ENCODE measurements at regions not wholly inside any gene's neighbourhood (a gene's known extent, or its start where the extent isn't known, plus 50 kb on each side); places are given as distances from the start of the nearest gene placed in this dataset.

GRCh38 chr4:133777661-133778060, 423.9 kb downstream of the PABPC4L start:
- no TSS peak for BruUV-seq (replicated peaks)
- Mint-ChIP-seq H3K27me3 (ENCODE audit: unreplicated experiment) (no peaks in the 10 kb centered on the region), H3K9me3 (ENCODE audit: low read depth, unreplicated experiment) (peaks cover 3% of the 10 kb centered on the region), H3K27ac (ENCODE audit: unreplicated experiment) (no peak overlapping the region), H3K36me3 (ENCODE audit: insufficient read depth, unreplicated experiment) (no peaks in the 10 kb centered on the region), H3K4me3 (ENCODE audit: low read depth, unreplicated experiment) (no peak overlapping the region), H3K4me1 (ENCODE audit: low read depth, unreplicated experiment) (no peaks in the 10 kb centered on the region)
- intact Hi-C loops (cut with micrococcal nuclease; ENCODE audit: unreplicated experiment): no loop called here
- no peak for DNase-seq
- CTCF ChIA-PET: interaction anchor here (0.7 kb wide), 1 partner anchor 312 kb away, joined by 5 read pairs; no protein-coding TSS in a partner anchor
- TF ChIP-seq, protein P1, sequence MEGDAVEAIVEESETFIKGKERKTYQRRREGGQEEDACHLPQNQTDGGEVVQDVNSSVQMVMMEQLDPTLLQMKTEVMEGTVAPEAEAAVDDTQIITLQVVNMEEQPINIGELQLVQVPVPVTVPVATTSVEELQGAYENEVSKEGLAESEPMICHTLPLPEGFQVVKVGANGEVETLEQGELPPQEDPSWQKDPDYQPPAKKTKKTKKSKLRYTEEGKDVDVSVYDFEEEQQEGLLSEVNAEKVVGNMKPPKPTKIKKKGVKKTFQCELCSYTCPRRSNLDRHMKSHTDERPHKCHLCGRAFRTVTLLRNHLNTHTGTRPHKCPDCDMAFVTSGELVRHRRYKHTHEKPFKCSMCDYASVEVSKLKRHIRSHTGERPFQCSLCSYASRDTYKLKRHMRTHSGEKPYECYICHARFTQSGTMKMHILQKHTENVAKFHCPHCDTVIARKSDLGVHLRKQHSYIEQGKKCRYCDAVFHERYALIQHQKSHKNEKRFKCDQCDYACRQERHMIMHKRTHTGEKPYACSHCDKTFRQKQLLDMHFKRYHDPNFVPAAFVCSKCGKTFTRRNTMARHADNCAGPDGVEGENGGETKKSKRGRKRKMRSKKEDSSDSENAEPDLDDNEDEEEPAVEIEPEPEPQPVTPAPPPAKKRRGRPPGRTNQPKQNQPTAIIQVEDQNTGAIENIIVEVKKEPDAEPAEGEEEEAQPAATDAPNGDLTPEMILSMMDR (IDR thresholded peaks at IDR 0.05; ENCODE audit: unreplicated experiment): no peak

DNA sequence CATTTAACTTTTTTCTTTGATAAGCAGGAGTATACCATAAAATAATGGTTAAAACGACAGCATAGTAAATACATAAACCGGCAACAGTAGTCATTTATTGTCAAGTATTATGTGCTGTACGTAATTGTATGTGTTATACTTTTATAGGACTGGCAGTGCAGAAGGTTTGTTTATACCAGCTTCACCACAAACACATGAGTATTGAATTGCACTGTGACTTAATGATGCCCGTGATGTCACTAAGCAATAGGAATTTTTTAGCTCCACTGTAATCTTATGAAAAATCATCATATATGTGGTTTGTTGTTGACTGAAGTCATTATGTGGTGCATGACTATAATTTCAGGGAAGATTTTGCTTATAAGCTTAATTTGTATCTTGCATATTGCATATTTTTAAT, 424.6 kb downstream of the PABPC4L start:
- no peak overlapping the region for H3K27ac Mint-ChIP-seq (ENCODE audit: unreplicated experiment)
- CTCF ChIA-PET: no interaction called here
- H3K36me3 Mint-ChIP-seq (ENCODE audit: insufficient read depth, unreplicated experiment): no peaks in the 10 kb centered on the region
- no peaks in the 10 kb centered on the region for H3K4me1 Mint-ChIP-seq (ENCODE audit: low read depth, unreplicated experiment)
- no peak overlapping the region for H3K4me3 Mint-ChIP-seq (ENCODE audit: low read depth, unreplicated experiment)
- peaks cover 3% of the 10 kb centered on the region for H3K9me3 Mint-ChIP-seq (ENCODE audit: low read depth, unreplicated experiment)
- intact Hi-C loops (cut with micrococcal nuclease; ENCODE audit: unreplicated experiment): no loop called here
- TF ChIP-seq, protein P1 (IDR thresholded peaks at IDR 0.05; ENCODE audit: unreplicated experiment): no peak
- no peaks in the 10 kb centered on the region for H3K27me3 Mint-ChIP-seq (ENCODE audit: unreplicated experiment)
- no TSS peak for BruUV-seq (replicated peaks)
- DNase-seq: no peak

GRCh38 chr4:133776503-133776902, 425.1 kb downstream of the PABPC4L start:
- Mint-ChIP-seq H3K4me1 (ENCODE audit: low read depth, unreplicated experiment) (no peaks in the 10 kb centered on the region), H3K36me3 (ENCODE audit: insufficient read depth, unreplicated experiment) (no peaks in the 10 kb centered on the region), H3K27ac (ENCODE audit: unreplicated experiment) (no peak overlapping the region), H3K9me3 (ENCODE audit: low read depth, unreplicated experiment) (peaks cover 3% of the 10 kb centered on the region), H3K27me3 (ENCODE audit: unreplicated experiment) (no peaks in the 10 kb centered on the region), H3K4me3 (ENCODE audit: low read depth, unreplicated experiment) (no peak overlapping the region)
- CTCF ChIA-PET: no interaction called here
- DNase-seq: no peak
- TF ChIP-seq, protein P1 (IDR thresholded peaks at IDR 0.05; ENCODE audit: unreplicated experiment): no peak
- no TSS peak for BruUV-seq (replicated peaks)
- intact Hi-C loops (cut with micrococcal nuclease; ENCODE audit: unreplicated experiment): no loop called here

GRCh38 chr4:133775881-133776280, 425.7 kb downstream of the PABPC4L start:
- no peak overlapping the region for H3K4me3 Mint-ChIP-seq (ENCODE audit: low read depth, unreplicated experiment)
- intact Hi-C loops (cut with micrococcal nuclease; ENCODE audit: unreplicated experiment): no loop called here
- BruUV-seq (replicated peaks): no TSS peak
- TF ChIP-seq, protein P1 (IDR thresholded peaks at IDR 0.05; ENCODE audit: unreplicated experiment): no peak
- H3K27ac Mint-ChIP-seq (ENCODE audit: unreplicated experiment): no peak overlapping the region
- CTCF ChIA-PET: no interaction called here
- H3K27me3 Mint-ChIP-seq (ENCODE audit: unreplicated experiment): no peaks in the 10 kb centered on the region
- no peak for DNase-seq
- H3K9me3 Mint-ChIP-seq (ENCODE audit: low read depth, unreplicated experiment): peaks cover 3% of the 10 kb centered on the region
- no peaks in the 10 kb centered on the region for H3K4me1 Mint-ChIP-seq (ENCODE audit: low read depth, unreplicated experiment)
- H3K36me3 Mint-ChIP-seq (ENCODE audit: insufficient read depth, unreplicated experiment): no peaks in the 10 kb centered on the region

All from Calu3 (cell line).